T follicular helper cell (primary cell): ENCODE measurements at regions not wholly inside any gene's neighbourhood (a gene's known extent, or its start where the extent isn't known, plus 50 kb on each side); places are given as distances from the start of the nearest gene placed in this dataset.

ENCODE experiments used
- DNase-seq: peaks from one replicate; pipeline ENCODE4 v3.0.0-alpha.2; 2020; ENCODE audit warnings: low read depth

DNA sequence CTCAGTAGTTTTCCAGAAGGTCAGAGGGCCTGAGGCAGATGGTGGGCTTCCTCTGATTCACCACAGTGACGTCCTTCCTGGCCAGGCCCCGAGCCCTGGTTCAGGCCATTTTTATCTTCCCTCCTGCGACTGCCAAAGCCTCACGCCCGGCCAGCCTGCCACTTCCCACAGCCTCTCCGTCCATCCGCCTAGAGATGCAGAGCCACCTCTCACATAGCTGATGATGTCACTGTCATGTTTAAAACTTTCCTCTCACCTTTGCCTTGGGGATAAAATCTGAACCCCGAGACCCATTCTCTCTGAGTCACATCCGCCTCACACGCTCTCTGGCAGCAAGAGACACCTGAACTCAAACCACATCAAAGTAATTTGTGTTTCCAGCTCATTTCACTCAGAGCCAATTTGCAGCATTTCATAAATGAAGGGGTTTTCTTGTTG lies 175.3 kb downstream of the QDPR start:
- DNase-seq: peak; percentile 68

DNA sequence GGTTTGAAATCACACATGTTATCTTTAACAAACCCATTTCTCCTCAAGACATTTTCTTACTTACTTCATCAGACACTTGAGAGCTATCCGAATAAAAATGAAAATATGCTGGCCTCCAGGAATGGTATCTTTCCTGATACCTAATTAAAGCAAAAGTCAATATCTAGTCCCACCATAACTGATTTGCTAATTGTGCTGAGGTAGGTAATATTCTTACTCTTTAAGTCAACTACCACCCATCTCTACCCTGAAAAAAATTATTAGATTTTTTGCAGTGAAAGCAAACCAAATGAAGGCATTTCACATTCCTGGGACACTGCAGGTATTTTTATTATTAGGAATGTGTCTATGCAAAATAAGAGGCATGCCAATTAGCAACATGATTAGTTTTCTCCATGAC lies 175.8 kb downstream of the QDPR start:
- no peak for DNase-seq

DNA sequence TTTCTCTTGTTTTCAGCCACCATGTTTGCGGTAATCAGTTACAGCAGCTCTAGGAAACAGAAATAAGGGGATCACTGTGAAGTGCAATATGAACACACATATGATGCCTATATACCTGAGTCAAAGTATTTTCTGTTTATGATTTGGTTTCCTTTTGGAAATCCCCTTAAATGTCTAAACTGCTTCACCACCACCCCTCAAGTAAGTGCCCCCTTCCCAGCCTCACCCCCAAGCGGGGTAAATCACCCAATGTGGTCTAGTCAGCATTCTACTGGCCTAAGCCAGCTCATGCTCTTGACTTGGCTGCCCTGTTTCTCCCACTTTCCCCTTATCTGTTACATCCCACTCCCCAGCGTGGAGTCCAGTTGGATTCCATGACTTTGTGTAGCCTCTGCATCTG lies 176.5 kb downstream of the QDPR start:
- DNase-seq: no peak

- DNase-seq: no peak
Measured at GRCh38 chr4:17332478-17332877, 179.4 kb downstream of the QDPR start.

DNA sequence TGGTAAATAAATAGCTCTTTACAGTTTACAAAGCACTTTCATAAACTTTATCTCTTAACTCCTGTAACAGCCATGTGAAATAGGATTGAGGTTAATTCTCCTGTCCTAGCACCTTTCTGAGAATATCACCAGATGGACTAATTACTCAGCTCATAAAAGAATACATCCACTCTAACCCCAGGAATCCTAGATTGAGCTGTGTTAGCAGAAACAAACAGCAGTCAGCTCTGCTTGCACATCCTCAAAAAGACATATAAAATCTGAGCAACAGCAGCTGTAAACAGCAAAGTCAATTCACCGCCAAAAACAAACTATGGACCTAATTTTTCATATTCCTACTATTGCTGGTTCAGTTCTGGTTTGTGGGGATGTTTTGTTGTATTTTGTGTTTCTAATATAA lies 182.8 kb downstream of the QDPR start:
- no peak for DNase-seq

DNA sequence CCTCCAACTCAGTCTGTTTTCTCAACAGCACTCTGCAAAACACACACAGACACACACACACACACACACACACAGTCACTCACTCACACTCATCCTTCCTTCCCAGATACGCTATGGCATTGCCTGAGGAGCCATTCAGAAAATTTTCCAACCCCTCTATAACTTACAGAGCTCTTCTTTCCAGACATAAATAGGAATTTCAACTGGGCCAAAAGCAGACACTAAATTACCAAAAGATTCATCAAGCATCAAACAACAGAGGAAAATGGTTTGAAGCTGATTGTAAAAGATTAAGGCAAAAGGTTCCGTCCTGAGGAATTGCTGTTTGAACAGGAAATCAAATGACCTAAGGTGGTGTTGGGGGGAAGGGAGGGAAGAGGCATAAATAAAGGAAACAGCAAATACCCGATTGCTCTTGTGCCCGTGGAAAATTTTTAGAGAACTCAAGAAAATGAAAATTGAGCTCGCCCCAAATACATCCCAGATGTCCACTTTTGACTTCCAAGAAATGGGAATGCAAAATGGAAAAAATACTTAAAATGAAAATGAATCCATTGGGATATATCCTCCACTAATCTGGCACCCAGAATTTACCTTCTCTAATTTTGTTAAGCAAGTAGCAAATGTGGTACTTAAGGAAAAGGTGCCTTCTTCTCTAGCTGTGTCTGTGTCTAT lies 183.6 kb downstream of the QDPR start:
- DNase-seq: no peak

GRCh38 chr4:17327591-17327990 lies 184.3 kb downstream of the QDPR start:
- DNase-seq: no peak

- no peak for DNase-seq
Measured at GRCh38 chr4:17326756-17327155, 185.1 kb downstream of the QDPR start.

DNA sequence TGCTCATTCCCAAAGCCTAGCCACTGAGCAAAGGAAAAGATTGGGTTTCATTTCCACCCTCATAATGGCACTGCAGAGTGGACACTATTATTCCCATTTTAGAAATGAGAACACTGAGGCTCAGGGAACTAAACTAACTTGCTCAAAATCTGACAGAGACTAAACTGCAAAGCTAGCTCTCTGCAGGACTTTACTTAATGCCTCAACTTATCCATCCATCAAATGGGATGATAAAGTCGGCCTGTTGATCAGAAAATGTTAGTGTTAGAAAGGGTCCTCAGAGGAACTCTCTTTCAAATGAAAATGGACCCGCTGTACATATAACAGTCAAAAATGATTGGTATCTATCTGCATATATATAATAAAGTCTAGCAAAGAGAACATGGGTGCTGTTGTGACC lies 186.8 kb downstream of the QDPR start:
- no peak for DNase-seq

DNA sequence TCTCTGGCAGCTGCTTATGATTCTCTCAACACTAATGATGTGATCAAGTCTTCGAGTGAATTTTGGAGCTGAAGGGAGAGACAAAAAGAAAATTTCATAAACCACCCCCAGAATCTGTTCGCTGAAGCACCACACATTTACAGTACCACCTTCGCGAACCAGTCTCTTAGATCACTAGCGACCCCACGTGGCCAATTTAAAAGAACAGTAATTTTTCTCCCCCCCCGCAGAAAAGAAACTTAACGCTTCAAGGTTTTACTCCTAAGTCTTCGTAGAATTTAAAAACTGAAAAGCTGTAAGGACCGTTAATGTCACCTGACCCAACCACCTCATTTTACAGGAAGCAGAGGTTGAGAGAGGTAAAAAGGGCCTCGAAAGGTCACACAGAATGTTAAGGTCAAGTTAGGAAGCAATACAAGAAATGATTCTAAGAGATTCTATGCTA lies 187.5 kb downstream of the QDPR start:
- DNase-seq: peak; percentile 19

- DNase-seq: no peak
Measured at GRCh38 chr4:17323554-17324385, 188.1 kb downstream of the QDPR start.

GRCh38 chr4:17322514-17322913 lies 189.4 kb downstream of the QDPR start:
- no peak for DNase-seq

DNA sequence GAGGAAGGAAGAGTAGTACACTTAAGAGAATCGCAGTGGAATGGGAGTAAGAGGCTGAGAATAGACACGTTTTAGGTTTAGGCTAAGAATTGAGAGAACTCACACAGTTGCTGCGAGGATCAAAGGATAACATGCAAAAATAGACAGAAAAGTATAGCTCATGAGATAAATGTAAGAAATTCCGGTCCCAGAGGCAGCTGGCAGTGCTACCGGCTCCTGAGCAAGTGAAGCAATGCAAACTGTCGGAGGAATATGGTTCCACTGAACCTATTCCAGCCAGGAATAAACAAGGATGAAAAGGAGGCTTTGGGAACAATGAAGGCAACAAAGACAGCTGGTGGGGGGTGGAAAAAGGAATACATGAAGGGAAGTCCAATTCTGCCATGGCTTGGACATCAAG lies 191.8 kb downstream of the QDPR start:
- no peak for DNase-seq

GRCh38 chr4:17317526-17317925 lies 194.4 kb downstream of the QDPR start:
- DNase-seq: no peak

- no peak for DNase-seq
Measured at GRCh38 chr4:17316566-17316965, 195.3 kb downstream of the QDPR start.

DNA sequence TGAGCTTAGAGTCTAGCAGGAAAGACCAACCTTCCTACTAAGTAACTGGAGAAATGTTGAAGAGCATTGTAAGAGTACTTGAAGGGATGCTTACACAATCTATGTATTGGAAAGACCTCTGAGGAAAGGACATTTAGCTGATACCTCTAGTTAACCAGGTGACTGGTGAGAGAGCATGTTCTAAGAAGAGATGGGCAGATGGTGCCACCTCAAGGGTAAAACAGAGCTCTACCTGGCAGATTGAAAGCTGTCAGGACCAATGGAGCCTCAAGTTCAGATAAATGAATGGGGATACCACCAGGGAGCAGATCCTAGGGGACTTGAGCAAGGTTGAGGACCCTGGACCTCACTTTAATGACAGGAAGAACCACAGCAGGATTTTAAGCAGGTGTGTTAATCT lies 196.4 kb downstream of the QDPR start:
- DNase-seq: no peak

- DNase-seq: no peak
Measured at GRCh38 chr4:17313194-17313593, 198.7 kb downstream of the QDPR start.

DNA sequence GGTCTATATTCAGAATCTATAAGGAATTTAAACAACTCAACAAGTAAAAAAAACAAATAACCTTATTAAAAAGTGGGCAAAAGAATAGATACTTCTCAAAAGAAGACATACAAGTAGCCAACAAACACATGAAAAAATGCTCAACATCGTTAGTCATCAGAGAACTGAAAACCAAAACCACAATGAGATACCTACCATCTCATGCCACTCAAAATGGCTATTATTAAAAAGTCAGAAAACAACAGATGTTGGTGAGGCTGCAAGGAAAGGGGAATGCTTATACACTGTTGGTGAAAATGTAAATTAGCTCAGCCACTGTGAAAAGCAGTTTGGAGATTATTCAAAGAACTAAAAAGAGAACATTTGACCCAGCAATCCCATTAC lies 201.6 kb downstream of the QDPR start:
- DNase-seq: no peak

GRCh38 chr4:17309567-17310268 lies 202.2 kb downstream of the QDPR start:
- DNase-seq: no peak

- no peak for DNase-seq
Measured at GRCh38 chr4:17301869-17302268, 210.0 kb downstream of the QDPR start.

GRCh38 chr4:17301266-17301665 lies 210.6 kb downstream of the QDPR start:
- DNase-seq: no peak

GRCh38 chr4:17296921-17297890 lies 214.7 kb downstream of the QDPR start:
- DNase-seq: no peak
